ENCODE measurements at regions not wholly inside any gene's neighbourhood (a gene's known extent, or its start where the extent isn't known, plus 50 kb on each side); places are given as distances from the start of the nearest gene placed in this dataset.

DNA sequence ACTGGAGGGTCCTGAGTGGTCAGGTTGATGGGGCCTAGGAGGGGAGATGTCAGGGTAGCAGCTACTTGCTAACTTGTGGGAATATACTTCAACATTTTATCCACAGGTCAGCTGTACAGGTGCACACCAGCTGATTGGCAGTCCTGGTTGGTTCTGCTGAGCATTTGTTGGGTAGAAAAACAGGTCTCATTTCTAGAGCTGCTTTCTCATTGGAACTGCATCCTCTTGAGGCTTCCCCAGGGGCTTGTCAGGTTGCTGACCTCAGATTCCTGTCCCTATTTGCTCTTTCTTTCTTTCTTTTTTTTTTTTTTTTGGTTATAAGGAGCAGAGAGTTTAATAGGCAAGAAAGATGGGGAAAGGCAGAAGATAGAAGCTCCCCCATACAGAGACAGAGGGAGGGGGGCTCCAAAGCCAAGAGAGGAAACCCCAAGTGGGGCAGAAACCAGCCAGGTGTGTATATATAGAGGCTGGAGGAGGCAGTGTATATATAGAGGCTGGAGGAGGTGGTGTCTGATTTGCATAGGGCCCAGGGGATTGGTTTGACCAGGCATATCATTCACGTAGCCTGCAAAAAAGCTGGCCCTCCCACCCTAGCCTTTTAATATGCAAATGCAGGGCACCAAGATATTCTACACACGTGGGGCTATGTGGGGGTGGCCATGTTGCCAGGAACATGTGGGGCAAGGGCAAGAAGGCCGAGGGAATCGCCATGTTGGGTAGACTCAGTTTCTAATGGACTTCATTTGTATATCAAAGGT is 57.3 kb upstream of the STUM start:
- Histone ChIP-seq H3K4me1 (ENCODE audit: control insufficient read depth, insufficient read depth, low read length) (no peaks in the 10 kb centered on the region), H3K4me3 (ENCODE audit: low read length) (no peak overlapping the region), H3K27ac (ENCODE audit: low read length) (no peak overlapping the region), H3K9me3 (ENCODE audit: control insufficient read depth, insufficient read depth, low read length) (no peaks in the 10 kb centered on the region), H3K36me3 (ENCODE audit: control insufficient read depth, insufficient read depth, low read length) (no peaks in the 10 kb centered on the region), H3K27me3 (ENCODE audit: control insufficient read depth, insufficient read depth, low read length) (no peaks in the 10 kb centered on the region)
- intact Hi-C loops (cut with micrococcal nuclease) = no loop called here
- no peak for TF ChIP-seq CTCF (IDR thresholded peaks at IDR 0.05)
- H3K9me3 Mint-ChIP-seq = no peaks in the 10 kb centered on the region
- H3K36me3 Mint-ChIP-seq = no peaks in the 10 kb centered on the region
- no peak overlapping the region for H3K4me3 Mint-ChIP-seq
- WGBS (ENCODE audit: insufficient coverage) = 78% methylated on average over 4 of the region's 4 CpGs
- ATAC-seq = no peak
- H3K27me3 Mint-ChIP-seq (ENCODE audit: low read depth in 2 of 2) = peaks cover 15 to 16% of the 10 kb centered on the region in 2 donors
- no peak for DNase-seq
- H3K4me1 Mint-ChIP-seq = no peaks in the 10 kb centered on the region
- no peak overlapping the region for H3K27ac Mint-ChIP-seq

DNA sequence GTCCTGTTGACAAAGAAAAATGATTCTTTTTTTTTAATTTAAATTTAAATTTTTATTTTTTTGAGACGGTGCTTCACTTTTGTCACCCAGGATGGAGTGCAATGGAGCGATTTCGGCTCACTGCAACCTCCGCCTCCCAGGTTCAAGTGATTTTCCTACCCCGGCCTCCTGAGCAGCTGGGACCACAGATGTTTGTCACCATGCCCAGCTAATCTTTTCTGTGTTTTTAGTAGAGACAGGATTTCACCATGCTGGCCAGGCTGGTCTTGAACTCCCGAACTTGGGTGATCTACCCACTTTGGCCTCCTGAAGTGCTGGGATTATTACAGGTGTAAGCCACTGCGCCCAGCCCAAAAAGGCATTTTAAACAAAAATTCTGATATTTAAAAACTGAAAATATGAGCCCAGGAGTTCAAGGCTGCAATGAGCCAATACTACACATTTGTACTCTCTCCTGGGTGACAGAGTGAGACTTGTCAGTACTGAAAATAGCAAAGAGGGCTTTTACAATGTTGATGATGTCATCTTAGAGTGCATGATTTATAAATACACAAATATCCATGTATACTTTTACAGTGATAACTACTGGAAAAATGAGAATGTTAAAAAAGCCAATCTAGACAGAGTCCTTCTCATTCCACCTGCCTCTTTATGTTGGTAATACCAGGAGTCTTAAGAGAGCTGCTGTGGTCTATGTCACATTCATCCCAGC is 56.0 kb upstream of the STUM start:
- WGBS (ENCODE audit: insufficient coverage) = 94% methylated on average over 7 of the region's 7 CpGs
- intact Hi-C loops (cut with micrococcal nuclease) = no loop called here
- H3K9me3 Mint-ChIP-seq = no peaks in the 10 kb centered on the region
- Histone ChIP-seq H3K27ac (ENCODE audit: low read length) (no peak overlapping the region), H3K4me1 (ENCODE audit: control insufficient read depth, insufficient read depth, low read length) (no peaks in the 10 kb centered on the region), H3K36me3 (ENCODE audit: control insufficient read depth, insufficient read depth, low read length) (no peaks in the 10 kb centered on the region), H3K9me3 (ENCODE audit: control insufficient read depth, insufficient read depth, low read length) (no peaks in the 10 kb centered on the region), H3K4me3 (ENCODE audit: low read length) (no peak overlapping the region), H3K27me3 (ENCODE audit: control insufficient read depth, insufficient read depth, low read length) (no peaks in the 10 kb centered on the region)
- TF ChIP-seq CTCF (IDR thresholded peaks at IDR 0.05) = no peak
- no peaks in the 10 kb centered on the region for H3K4me1 Mint-ChIP-seq
- ATAC-seq (no peak), DNase-seq (no peak)
- H3K27ac Mint-ChIP-seq = no peak overlapping the region
- H3K4me3 Mint-ChIP-seq = no peak overlapping the region
- H3K27me3 Mint-ChIP-seq (ENCODE audit: low read depth in 2 of 2) = peaks cover 8 to 9% of the 10 kb centered on the region in 2 donors
- H3K36me3 Mint-ChIP-seq = no peaks in the 10 kb centered on the region

GRCh38 chr1:226494092-226494609 is 54.4 kb upstream of the STUM start:
- Histone ChIP-seq H3K4me1 (ENCODE audit: control insufficient read depth, insufficient read depth, low read length) (no peaks in the 10 kb centered on the region), H3K27me3 (ENCODE audit: control insufficient read depth, insufficient read depth, low read length) (no peaks in the 10 kb centered on the region), H3K9me3 (ENCODE audit: control insufficient read depth, insufficient read depth, low read length) (no peaks in the 10 kb centered on the region), H3K36me3 (ENCODE audit: control insufficient read depth, insufficient read depth, low read length) (no peaks in the 10 kb centered on the region), H3K27ac (ENCODE audit: low read length) (no peak overlapping the region), H3K4me3 (ENCODE audit: low read length) (no peak overlapping the region)
- Mint-ChIP-seq H3K27ac (no peak overlapping the region), H3K4me1 (no peaks in the 10 kb centered on the region), H3K9me3 (no peaks in the 10 kb centered on the region), H3K4me3 (no peak overlapping the region), H3K27me3 (ENCODE audit: low read depth in 2 of 2) (peaks cover 0 to 2% of the 10 kb centered on the region in 2 donors), H3K36me3 (no peaks in the 10 kb centered on the region)
- TF ChIP-seq CTCF (IDR thresholded peaks at IDR 0.05) = no peak
- DNase-seq = no peak
- ATAC-seq = no peak
- WGBS (ENCODE audit: insufficient coverage) = 69% methylated on average over 13 of the region's 13 CpGs
- intact Hi-C loops (cut with micrococcal nuclease) = no loop called here
